Left ventricle myocardium inferior (tissue), 1 donor: ENCODE measurements at regions not wholly inside any gene's neighbourhood (a gene's known extent, or its start where the extent isn't known, plus 50 kb on each side); places are given as distances from the start of the nearest gene placed in this dataset.
A peak's percentile ranks its signal among the peaks of the same experiment; 100 is the strongest.

Experiments
- DNase-seq: peaks from one replicate; pipeline ENCODE4 v3.0.0-alpha.2; 2020
- H3K27ac ChIP-seq: fragments of 200-600 bp; replicated peaks from 2 replicates; pipeline ENCODE4 v1.8.0; 2021
- H3K27me3 ChIP-seq: fragments of 200-600 bp; 2 replicates; pipeline ENCODE4 v1.8.0; 2021; ENCODE audit warnings: low read depth
- H3K36me3 ChIP-seq: fragments of 200-600 bp; 2 replicates; pipeline ENCODE4 v1.8.0; 2021
- H3K4me1 ChIP-seq: fragments of 200-600 bp; 2 replicates; pipeline ENCODE4 v1.8.0; 2021
- H3K4me3 ChIP-seq: fragments of 200-600 bp; 2 replicates; pipeline ENCODE4 v1.8.0; 2021; ENCODE audit warnings: mild to moderate bottlenecking, moderate library complexity
- H3K9me3 ChIP-seq: fragments of 200-600 bp; replicated peaks from 2 replicates; pipeline ENCODE4 v1.8.0; 2021
- CTCF ChIP-seq: fragments of 200-600 bp; IDR thresholded peaks from 2 replicates; pipeline ENCODE4 v1.8.0; 2021; ENCODE audit warnings: antibody characterized with exemption, mild to moderate bottlenecking, borderline replicate concordance
- intact Hi-C: fragments of 100-400 bp; cut with micrococcal nuclease; formaldehyde crosslinking; loops from one replicate; pipeline ENCODE4 v1.11.0; 2022
- donor health status: DM: no; HTN: yes; CAD: no; lungs with severe emphysema.

DNA sequence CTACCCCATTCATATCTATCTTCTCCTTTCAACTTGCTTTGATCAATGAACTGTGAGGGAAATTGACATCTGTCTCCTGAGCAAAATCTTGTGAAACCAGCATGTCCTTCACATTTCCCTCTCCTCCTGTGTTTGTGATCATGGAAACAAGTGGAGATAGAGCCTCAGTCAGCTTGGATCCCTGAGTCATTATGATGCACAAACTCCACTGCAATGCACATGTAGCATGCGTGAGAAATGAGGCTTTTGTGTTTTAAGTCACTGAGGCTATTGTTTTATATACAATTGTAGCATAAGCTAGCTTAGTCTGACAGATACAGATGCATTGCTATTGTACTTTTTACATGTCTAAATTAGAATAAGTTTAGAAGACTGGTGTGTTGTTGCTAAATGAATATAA lies 85.2 kb upstream of the HNMT start:
- TF ChIP-seq CTCF, result no peak
- Histone ChIP-seq H3K27ac (no peak overlapping the region), H3K4me3 (no peak overlapping the region), H3K27me3 (peaks cover 12% of the 10 kb centered on the region), H3K36me3 (no peaks in the 10 kb centered on the region), H3K9me3 (no peaks in the 10 kb centered on the region), H3K4me1 (no peaks in the 10 kb centered on the region)
- no peak for DNase-seq
- intact Hi-C loops, result no loop called here

- Histone ChIP-seq H3K36me3 (no peaks in the 10 kb centered on the region), H3K4me1 (no peaks in the 10 kb centered on the region), H3K27me3 (peaks cover 12% of the 10 kb centered on the region), H3K4me3 (no peak overlapping the region), H3K9me3 (no peaks in the 10 kb centered on the region), H3K27ac (no peak overlapping the region)
- no peak for DNase-seq
- no peak for TF ChIP-seq CTCF
- intact Hi-C loops, result no loop called here
Measured at GRCh38 chr2:137881711-137882110, 82.6 kb upstream of the HNMT start.

DNA sequence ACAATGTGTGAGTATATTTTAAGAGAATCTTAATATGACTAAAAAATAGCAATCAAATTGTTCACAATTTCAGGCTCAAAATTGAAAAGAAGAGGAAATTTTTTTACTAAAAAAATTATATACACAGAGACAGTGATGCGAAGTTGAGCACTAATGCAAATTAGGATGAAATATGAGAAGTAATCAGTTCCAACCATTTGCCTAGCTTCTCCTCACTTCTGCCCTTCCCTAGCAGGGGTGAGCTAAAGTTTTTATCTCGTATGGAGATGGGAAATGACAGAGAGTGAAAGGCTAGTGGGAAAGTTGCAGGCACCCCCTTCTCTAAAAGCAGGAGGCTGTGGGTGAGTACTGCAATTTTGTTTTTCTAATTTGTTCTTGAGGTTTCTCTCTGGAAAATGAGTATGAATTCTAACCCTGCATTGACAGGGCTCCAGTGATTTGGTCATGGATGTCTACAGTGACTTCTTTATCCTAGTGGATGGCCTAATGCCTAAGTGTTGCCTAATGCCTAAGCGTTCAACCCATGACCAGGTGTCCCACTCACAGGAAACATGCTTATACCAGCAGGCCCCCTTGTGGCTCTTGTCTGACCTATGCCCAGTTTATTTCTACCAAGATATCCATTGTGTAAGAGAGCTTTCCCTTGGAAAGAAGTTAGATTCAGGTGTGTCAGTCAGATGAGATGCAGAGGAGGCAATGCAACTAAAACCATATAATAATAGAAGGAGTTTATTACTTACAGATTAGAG lies 78.0 kb upstream of the HNMT start:
- Histone ChIP-seq H3K27me3 (peaks cover 25% of the 10 kb centered on the region), H3K4me3 (no peak overlapping the region), H3K4me1 (no peaks in the 10 kb centered on the region), H3K36me3 (no peaks in the 10 kb centered on the region), H3K9me3 (no peaks in the 10 kb centered on the region), H3K27ac (no peak overlapping the region)
- no peak for DNase-seq
- no peak for TF ChIP-seq CTCF
- intact Hi-C loops, result no loop called here

- intact Hi-C loops, result no loop called here
- DNase-seq, result peak; percentile 19
- no peaks in the 10 kb centered on the region for H3K4me1 ChIP-seq
- TF ChIP-seq CTCF, result peak; percentile 54
- peaks cover 18% of the 10 kb centered on the region for H3K27me3 ChIP-seq
- H3K27ac ChIP-seq, result no peak overlapping the region
- no peaks in the 10 kb centered on the region for H3K36me3 ChIP-seq
- no peaks in the 10 kb centered on the region for H3K9me3 ChIP-seq
- H3K4me3 ChIP-seq, result no peak overlapping the region
Measured at GRCh38 chr2:137888845-137889244, 75.4 kb upstream of the HNMT start.

GRCh38 chr2:137892739-137893138 lies 71.5 kb upstream of the HNMT start:
- TF ChIP-seq CTCF, result no peak
- Histone ChIP-seq H3K36me3 (no peaks in the 10 kb centered on the region), H3K27me3 (peaks cover 10% of the 10 kb centered on the region), H3K9me3 (no peaks in the 10 kb centered on the region), H3K4me1 (no peaks in the 10 kb centered on the region), H3K4me3 (no peak overlapping the region), H3K27ac (no peak overlapping the region)
- intact Hi-C loops, result no loop called here
- DNase-seq, result no peak

DNA sequence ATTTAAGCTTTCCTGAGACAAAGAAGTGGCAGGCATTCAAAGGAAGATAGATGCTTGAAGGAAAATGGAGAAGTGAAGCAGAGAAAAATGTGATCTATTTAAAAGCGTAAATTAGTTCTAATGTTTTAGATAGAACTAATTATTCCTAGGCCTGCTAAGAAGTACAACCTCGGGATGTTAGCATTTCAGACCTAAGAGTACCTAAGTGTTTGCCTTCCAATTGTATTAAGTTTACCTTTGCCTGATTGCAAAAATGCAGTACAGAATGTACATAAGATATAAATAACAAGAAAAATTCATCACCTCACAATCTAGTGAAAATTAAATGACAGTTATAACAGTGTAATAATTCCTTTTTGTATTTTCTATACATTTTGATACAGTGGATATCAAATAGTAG lies 71.1 kb upstream of the HNMT start:
- H3K4me1 ChIP-seq, result no peaks in the 10 kb centered on the region
- no peaks in the 10 kb centered on the region for H3K36me3 ChIP-seq
- no peaks in the 10 kb centered on the region for H3K9me3 ChIP-seq
- intact Hi-C loops, result no loop called here
- no peak overlapping the region for H3K4me3 ChIP-seq
- TF ChIP-seq CTCF, result no peak
- H3K27me3 ChIP-seq, result peaks cover 8% of the 10 kb centered on the region
- H3K27ac ChIP-seq, result no peak overlapping the region
- no peak for DNase-seq
